ENCODE measurements at regions not wholly inside any gene's neighbourhood (a gene's known extent, or its start where the extent isn't known, plus 50 kb on each side); places are given as distances from the start of the nearest gene placed in this dataset.
"Not testable (repeated sequence)": the region's sequence is repeated elsewhere in the genome, so short reads cannot be mapped to it uniquely, and the experiment has no call there.

DNA sequence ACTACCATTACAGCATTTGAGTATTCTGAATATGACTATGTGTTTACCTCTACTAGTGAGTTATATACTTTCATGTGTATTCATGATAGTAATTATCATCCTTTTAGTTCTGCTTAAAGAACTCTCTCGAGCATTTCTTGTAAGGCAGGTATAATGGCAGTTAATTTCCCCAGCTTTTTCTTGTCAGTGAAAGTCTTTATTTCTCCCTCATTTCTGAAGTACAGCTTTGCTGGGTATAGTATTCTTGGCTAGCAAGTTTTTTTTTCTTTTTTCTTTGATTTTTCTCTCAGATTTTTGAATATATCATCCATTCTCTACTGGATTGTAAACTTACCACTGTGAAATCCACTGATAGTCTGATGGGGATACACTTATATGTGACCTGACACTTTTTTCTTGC, 165.9 kb upstream of the ARHGAP5 start:
- Mint-ChIP-seq H3K4me1 (ENCODE audit: low read depth) (no peaks in the 10 kb centered on the region), H3K9me3 (peaks cover 12% of the 10 kb centered on the region)

DNA sequence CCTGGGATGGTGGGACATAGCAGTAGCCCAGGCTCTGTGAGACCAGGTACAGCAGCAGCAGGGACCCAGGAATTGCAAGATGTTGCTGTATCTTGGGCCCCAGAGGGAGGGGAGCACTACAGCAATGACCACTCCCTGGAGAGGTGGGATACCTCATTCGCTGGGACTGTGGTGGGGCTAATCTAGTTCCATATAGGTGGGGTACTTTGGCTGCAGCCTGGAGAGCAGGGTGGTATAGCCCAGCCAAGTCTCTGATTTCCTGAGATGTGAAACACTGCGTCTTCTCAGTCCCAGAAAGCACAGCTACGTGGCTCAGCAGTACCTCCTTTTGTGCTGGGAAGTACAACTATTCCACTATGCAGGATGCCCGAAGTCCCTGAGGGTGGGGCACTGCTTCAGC, 163.7 kb upstream of the ARHGAP5 start:
- no peak overlapping the region for H3K4me3 Mint-ChIP-seq
- no peak overlapping the region for H3K27ac Mint-ChIP-seq
- peaks cover 12% of the 10 kb centered on the region for H3K9me3 Mint-ChIP-seq
- H3K27me3 Mint-ChIP-seq (ENCODE audit: low read depth): peaks cover 7% of the 10 kb centered on the region
- no peaks in the 10 kb centered on the region for H3K36me3 Mint-ChIP-seq (ENCODE audit: low read depth)
- H3K4me1 Mint-ChIP-seq (ENCODE audit: low read depth): no peaks in the 10 kb centered on the region

More for the DNA sequence above, 165.9 kb upstream of the ARHGAP5 start:
- Mint-ChIP-seq H3K27ac (no peak overlapping the region), H3K4me3 (no peak overlapping the region), H3K36me3 (ENCODE audit: low read depth) (no peaks in the 10 kb centered on the region), H3K27me3 (ENCODE audit: low read depth) (peaks cover 7% of the 10 kb centered on the region)

DNA sequence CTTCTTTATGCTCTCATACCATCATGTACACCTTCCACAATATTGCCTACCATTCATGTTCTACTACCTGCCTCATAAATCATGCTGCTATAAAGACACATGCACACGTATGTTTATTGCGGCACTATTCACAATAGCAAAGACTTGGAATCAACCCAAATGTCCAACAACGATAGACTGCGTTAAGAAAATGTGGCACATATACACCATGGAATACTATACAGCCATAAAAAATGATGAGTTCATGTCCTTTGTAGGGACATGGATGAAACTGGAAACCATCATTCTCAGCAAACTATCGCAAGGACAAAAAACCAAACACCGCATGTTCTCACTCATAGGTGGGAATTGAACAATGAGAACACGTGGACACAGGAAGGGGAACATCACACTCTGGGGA, 158.8 kb upstream of the ARHGAP5 start:
- not testable (repeated sequence) for H3K9me3 Mint-ChIP-seq; H3K27me3 Mint-ChIP-seq (ENCODE audit: low read depth); H3K27ac Mint-ChIP-seq; H3K4me1 Mint-ChIP-seq (ENCODE audit: low read depth); H3K4me3 Mint-ChIP-seq; H3K36me3 Mint-ChIP-seq (ENCODE audit: low read depth)

DNA sequence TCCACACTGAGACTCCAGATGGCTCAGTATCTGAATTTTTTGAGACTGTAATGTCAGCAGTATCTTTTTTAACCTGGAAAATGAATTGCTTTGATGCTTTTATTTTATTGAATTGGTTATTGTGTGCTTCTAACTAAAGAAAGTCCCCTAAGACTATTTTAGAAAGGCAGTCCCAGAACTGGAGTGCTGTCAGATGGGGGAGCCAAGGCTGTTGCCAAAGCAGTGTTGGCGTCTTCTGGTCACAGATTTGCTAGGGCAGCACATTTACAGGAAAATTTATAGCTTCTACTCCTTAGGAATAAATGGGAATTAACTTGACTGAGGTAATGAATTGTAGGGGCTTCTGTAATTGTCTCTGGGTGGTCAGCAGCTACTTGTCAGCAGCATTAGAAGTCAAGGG, 157.1 kb upstream of the ARHGAP5 start:
- no peaks in the 10 kb centered on the region for H3K9me3 Mint-ChIP-seq
- no peaks in the 10 kb centered on the region for H3K36me3 Mint-ChIP-seq (ENCODE audit: low read depth)
- H3K4me3 Mint-ChIP-seq: no peak overlapping the region
- H3K27me3 Mint-ChIP-seq (ENCODE audit: low read depth): peaks cover 5% of the 10 kb centered on the region
- H3K27ac Mint-ChIP-seq: no peak overlapping the region
- H3K4me1 Mint-ChIP-seq (ENCODE audit: low read depth): no peaks in the 10 kb centered on the region

DNA sequence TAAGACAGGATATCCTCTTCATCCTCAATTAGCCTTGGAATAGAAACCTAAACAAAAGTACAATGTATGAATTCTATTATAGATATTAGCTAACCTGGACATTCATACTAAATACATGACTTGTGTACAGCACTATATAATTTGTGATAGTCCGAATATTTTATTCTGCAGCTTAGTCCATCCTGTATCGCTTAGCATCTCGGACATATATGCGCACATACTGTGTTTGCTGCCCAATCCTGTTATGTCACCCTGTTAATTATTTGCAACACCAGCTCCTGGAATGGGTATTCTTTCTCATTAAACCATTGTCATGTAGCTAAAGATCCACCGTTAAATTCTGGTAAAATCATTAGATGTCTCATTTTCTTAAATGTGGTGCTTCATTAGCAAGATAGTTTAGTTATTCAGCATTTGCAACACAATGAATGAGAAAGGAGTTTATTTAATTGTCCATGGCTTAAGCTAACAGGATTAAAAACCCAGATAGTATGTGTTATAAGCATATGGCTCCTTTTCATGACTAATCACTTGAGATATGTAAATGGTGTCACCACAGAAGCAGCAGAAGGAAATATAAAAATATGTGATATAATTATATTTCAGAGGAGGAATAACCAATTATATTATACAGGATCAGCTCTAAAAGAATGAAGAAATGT, 156.0 kb upstream of the ARHGAP5 start:
- H3K4me3 Mint-ChIP-seq: no peak overlapping the region
- H3K27me3 Mint-ChIP-seq (ENCODE audit: low read depth): peaks cover 5% of the 10 kb centered on the region
- H3K4me1 Mint-ChIP-seq (ENCODE audit: low read depth): no peaks in the 10 kb centered on the region
- H3K27ac Mint-ChIP-seq: no peak overlapping the region
- no peaks in the 10 kb centered on the region for H3K9me3 Mint-ChIP-seq
- H3K36me3 Mint-ChIP-seq (ENCODE audit: low read depth): no peaks in the 10 kb centered on the region

DNA sequence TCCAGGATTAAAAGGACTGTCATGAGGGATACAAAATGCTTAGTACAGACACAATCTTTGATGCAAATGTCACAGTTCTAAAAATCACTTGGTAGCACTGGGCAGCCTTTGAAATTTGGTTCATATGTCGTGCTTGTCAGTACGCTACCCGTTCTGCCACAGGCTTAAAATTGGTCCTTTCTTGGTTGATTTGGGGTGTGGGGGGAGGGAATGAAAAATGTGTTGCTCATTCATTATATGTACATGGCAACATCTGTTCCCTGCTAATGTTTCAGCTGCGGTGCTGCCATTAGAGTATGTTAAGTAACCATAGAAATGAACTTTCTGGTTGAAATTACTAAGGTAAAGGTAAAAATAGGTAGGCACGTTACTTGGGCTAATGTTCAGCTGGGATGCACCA, 155.4 kb upstream of the ARHGAP5 start:
- H3K9me3 Mint-ChIP-seq: no peaks in the 10 kb centered on the region
- peaks cover 5% of the 10 kb centered on the region for H3K27me3 Mint-ChIP-seq (ENCODE audit: low read depth)
- no peaks in the 10 kb centered on the region for H3K4me1 Mint-ChIP-seq (ENCODE audit: low read depth)
- H3K36me3 Mint-ChIP-seq (ENCODE audit: low read depth): no peaks in the 10 kb centered on the region
- no peak overlapping the region for H3K4me3 Mint-ChIP-seq
- H3K27ac Mint-ChIP-seq: no peak overlapping the region

DNA sequence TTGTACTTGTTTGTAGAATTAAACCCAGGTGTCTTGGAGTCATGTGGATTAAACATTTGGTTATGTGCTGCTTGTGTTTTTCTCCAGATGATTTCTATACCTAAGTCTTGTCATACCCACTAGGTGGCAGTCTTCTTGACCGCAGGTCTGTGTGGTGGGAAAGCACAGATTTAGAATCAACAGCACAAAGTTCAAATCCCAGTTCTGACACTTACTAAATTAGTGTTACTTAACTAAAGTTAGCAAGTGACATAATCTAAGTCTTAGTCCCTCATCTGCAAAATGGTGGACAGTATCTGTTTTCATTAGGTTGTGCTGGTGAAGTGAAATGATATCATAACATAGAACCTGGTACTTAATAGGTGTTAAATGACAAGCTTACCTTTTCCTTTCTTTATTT, 151.0 kb upstream of the ARHGAP5 start:
- Mint-ChIP-seq H3K27me3 (ENCODE audit: low read depth) (peaks cover 5% of the 10 kb centered on the region), H3K27ac (no peak overlapping the region), H3K4me3 (no peak overlapping the region), H3K36me3 (ENCODE audit: low read depth) (no peaks in the 10 kb centered on the region), H3K9me3 (no peaks in the 10 kb centered on the region), H3K4me1 (ENCODE audit: low read depth) (no peaks in the 10 kb centered on the region)

DNA sequence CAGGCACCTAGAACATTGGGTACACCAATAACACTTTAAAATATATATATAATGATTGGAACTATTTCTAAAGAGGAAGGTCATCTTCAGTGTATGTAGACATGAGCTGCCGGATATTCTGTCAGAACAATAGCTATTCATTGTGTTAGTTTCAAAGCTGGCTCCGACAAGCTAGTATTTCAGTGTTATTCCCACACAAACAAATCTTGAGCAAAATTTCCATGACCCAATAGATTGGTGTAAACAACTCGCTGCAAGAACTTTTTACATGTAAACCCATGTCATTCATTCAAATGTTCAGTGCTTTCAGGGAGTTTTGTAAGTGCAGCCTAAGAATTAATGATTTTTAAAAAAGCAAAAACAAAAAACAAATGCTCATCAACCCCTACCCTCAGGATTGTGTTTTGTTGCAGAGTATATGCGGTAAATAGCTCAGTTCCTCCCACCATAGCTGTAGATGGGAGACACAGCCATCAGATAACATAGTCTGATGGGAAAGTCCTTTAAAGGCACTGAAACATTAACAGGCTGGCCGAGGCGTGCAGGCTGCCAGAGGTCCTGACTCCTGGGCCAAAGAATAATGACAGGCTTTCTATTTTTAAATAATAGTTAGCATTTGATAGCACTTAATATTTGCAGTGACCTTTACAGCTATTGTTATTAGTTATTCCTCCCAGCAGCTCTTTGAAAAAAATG, 150.3 kb upstream of the ARHGAP5 start:
- no peak overlapping the region for H3K27ac Mint-ChIP-seq
- no peaks in the 10 kb centered on the region for H3K36me3 Mint-ChIP-seq (ENCODE audit: low read depth)
- H3K4me1 Mint-ChIP-seq (ENCODE audit: low read depth): no peaks in the 10 kb centered on the region
- no peaks in the 10 kb centered on the region for H3K9me3 Mint-ChIP-seq
- H3K4me3 Mint-ChIP-seq: no peak overlapping the region
- H3K27me3 Mint-ChIP-seq (ENCODE audit: low read depth): peaks cover 5% of the 10 kb centered on the region

DNA sequence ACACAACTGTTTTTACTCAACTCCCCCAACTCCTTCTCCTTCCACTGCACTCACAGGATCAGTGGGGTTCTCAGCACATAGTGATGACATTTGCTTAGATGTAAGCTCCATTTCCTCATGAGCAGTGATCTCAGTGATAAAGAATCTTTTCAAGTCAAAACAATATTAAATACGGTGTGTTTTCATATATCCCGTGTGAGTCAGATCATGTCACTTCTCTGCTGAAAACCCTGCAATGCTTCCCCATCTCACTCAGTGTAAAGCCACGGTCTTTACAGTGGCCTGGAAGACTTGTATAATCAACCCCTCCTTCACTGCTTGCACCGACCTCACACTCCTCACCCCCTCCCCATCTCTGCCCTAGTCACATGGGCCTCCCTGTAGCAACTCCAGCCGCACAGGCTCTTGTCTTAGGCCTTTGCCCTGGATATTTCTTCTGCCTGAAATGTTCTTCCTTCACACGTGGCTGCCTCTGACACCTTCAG, 149.7 kb upstream of the ARHGAP5 start:
- Mint-ChIP-seq H3K9me3 (no peaks in the 10 kb centered on the region), H3K4me3 (no peak overlapping the region), H3K4me1 (ENCODE audit: low read depth) (no peaks in the 10 kb centered on the region), H3K27ac (no peak overlapping the region), H3K36me3 (ENCODE audit: low read depth) (no peaks in the 10 kb centered on the region), H3K27me3 (ENCODE audit: low read depth) (peaks cover 5% of the 10 kb centered on the region)

DNA sequence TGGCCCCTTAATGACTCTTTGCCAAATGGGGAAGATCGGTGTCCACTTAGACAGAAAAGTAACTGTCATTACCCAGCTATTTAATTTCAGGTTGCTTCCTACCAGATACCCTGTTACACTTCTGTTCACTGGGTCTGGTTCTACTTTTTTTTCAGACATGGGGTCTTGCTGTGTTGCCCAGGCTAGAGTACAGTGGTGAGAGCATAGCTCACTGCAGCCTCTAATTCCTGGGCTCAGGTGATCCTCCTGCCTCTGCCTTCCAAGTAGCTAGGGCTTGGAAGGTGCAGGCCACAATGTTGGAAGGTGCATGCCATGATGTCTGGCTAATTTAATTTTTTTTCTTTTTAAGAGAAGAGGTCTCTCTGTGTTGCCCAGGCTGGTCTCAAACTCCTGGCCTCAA, 147.0 kb upstream of the ARHGAP5 start:
- no peaks in the 10 kb centered on the region for H3K36me3 Mint-ChIP-seq (ENCODE audit: low read depth)
- no peaks in the 10 kb centered on the region for H3K9me3 Mint-ChIP-seq
- H3K4me3 Mint-ChIP-seq: no peak overlapping the region
- peaks cover 3% of the 10 kb centered on the region for H3K4me1 Mint-ChIP-seq (ENCODE audit: low read depth)
- H3K27ac Mint-ChIP-seq: no peak overlapping the region
- no peaks in the 10 kb centered on the region for H3K27me3 Mint-ChIP-seq (ENCODE audit: low read depth)

DNA sequence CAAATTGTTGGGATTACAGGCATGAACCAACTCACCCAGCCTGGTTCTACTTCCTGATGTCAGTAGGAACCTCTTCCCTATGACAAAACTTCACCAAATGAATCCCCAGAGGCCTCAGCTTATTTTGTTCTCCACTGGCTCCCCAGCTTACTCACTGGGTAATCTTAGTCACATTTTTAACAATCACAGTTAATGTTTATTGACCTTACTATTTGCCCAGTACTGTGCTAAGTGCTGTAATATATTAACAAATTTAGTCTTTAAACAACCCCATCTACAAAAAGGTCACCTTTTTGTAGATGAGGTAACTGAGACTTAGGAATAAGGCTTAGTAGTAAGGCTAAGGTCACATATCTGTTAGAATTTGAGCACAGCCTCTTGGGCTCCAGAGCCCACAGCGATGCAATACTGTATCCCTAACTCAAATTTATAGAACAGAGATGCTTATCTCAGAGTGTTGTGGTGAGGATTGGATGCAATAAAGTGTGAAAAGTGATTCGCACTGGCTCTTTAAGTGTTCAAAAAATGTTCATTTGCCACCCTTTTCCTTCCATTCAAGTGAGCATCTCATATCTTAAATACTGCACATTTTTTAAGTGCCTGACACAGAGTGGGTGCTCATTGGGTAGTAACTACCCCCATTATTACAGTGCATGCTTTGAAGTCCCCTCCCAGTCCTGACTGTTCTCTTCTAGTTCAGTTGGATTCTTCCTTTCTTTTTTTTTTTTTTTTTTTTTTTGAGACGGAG, 146.4 kb upstream of the ARHGAP5 start:
- H3K27me3 Mint-ChIP-seq (ENCODE audit: low read depth): no peaks in the 10 kb centered on the region
- H3K4me1 Mint-ChIP-seq (ENCODE audit: low read depth): peaks cover 3% of the 10 kb centered on the region
- H3K9me3 Mint-ChIP-seq: no peaks in the 10 kb centered on the region
- H3K4me3 Mint-ChIP-seq: no peak overlapping the region
- no peaks in the 10 kb centered on the region for H3K36me3 Mint-ChIP-seq (ENCODE audit: low read depth)
- no peak overlapping the region for H3K27ac Mint-ChIP-seq

DNA sequence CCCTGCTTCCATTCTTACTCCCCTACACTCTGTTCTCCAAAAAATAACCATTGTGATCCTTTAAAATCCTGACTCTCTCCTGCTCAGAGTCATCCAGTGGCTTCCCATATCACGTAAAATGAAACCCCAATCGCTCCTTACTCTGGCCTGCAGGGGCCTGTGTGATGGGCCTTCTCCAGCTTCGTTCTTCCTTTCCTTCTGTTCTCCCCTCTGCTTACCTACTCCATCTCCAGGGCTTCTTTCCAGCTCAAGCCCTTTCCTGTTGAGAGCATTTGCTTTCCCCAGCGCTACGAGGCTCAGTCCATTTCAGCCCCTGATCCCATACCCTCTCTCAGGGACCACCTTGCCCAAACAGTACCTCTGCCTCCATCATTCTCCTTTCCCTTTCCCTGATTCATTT, 144.4 kb upstream of the ARHGAP5 start:
- Mint-ChIP-seq H3K9me3 (no peaks in the 10 kb centered on the region), H3K27me3 (ENCODE audit: low read depth) (no peaks in the 10 kb centered on the region), H3K36me3 (ENCODE audit: low read depth) (no peaks in the 10 kb centered on the region), H3K4me1 (ENCODE audit: low read depth) (peaks cover 3% of the 10 kb centered on the region), H3K4me3 (no peak overlapping the region), H3K27ac (no peak overlapping the region)

DNA sequence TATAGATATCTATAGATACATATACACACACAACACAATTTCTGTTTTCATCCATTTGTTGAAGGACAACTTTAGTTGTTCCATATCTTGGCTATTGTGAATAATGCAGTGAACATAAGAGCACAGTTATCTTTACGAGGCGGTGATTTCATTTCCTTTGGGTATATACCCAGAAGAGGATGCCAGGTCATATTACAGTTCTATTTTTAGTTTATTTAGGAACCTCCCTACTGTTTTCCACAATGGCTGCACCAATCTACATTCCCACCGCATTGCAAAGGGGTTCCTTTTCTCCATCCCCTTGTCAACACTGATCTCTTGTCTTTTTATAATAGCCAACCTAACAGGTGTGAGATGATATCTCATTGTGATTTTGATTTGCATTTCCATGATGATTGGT, 143.4 kb upstream of the ARHGAP5 start:
- Mint-ChIP-seq H3K36me3 (ENCODE audit: low read depth) (no peaks in the 10 kb centered on the region), H3K27me3 (ENCODE audit: low read depth) (no peaks in the 10 kb centered on the region)

DNA sequence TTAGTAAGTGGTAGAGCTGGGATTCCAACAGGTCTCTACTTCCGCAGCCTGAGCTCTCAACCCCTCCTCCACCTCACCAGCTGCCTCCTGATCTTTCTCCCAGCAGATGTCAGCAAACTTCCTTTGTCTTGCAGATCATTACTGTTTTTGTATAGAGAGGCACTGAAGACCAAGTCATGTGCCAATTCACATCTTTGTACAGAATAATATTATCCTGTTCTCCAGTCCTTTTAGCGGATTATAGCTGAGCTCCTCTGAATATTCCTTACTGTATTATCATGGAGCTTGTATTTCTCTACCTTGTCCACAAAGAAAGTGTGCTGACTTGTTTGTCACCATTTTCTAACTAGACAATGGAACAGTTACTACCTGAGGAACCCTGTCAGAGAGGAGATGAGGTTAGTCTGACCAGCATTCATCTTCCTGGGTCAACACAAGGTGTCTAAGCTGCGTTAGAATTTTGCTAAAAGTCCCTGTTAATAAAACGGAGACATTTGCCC, 142.3 kb upstream of the ARHGAP5 start:
- Mint-ChIP-seq H3K27me3 (ENCODE audit: low read depth) (no peaks in the 10 kb centered on the region), H3K27ac (no peak overlapping the region), H3K4me1 (ENCODE audit: low read depth) (peaks cover 7% of the 10 kb centered on the region), H3K9me3 (no peaks in the 10 kb centered on the region), H3K36me3 (ENCODE audit: low read depth) (no peaks in the 10 kb centered on the region), H3K4me3 (no peak overlapping the region)

More for the DNA sequence above, 143.4 kb upstream of the ARHGAP5 start:
- no peaks in the 10 kb centered on the region for H3K9me3 Mint-ChIP-seq
- H3K27ac Mint-ChIP-seq: no peak overlapping the region
- H3K4me3 Mint-ChIP-seq: no peak overlapping the region
- peaks cover 7% of the 10 kb centered on the region for H3K4me1 Mint-ChIP-seq (ENCODE audit: low read depth)

DNA sequence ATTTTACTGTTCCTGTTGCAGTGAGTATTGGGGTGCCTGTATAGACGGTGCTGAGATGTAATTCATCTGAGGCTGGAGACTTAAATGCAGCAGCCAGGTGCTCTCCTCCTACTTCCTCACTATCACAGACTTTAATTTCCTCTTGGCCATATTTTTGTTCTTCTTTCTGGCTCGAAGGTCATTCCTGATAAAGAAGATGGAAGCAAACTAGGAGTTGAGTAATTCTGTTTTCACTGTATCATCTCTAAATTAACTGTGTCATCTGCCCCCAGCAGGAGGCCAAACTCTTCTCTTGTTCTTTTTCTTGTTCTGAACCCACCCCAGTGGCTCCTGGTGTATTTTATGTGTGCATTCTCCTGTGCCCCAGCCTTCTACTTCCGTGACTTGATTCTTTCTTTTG, 141.7 kb upstream of the ARHGAP5 start:
- Mint-ChIP-seq H3K36me3 (ENCODE audit: low read depth) (no peaks in the 10 kb centered on the region), H3K4me1 (ENCODE audit: low read depth) (peaks cover 7% of the 10 kb centered on the region), H3K27me3 (ENCODE audit: low read depth) (no peaks in the 10 kb centered on the region), H3K9me3 (no peaks in the 10 kb centered on the region), H3K4me3 (no peak overlapping the region), H3K27ac (no peak overlapping the region)

All from T-helper 1 cell treated with Interleukin-12 subunit alpha and Interleukin-12 subunit beta and Interleukin-4 antibody, amounts not matched to agents 30 μg/mL and 1 μg/mL, for 36 hours (primary cell).